Endothelial cell of umbilical vein (primary cell): ENCODE measurements at regions not wholly inside any gene's neighbourhood (a gene's known extent, or its start where the extent isn't known, plus 50 kb on each side); places are given as distances from the start of the nearest gene placed in this dataset.

Experiments used
- BruUV-seq: library from RNA; stranded (reverse); fragments of 400-500 nt; replicated peaks from 2 replicates; lab custom pipeline; 2021; lab: Mats Ljungman, UMichigan
- CTCF ChIA-PET: fragments of 300-600, 350-600 bp; sonication (Branson Sonifier 250); formaldehyde crosslinking; loops from one replicate; lab custom pipeline; 2021; ENCODE audit warnings: antibody characterized with exemption, inconsistent platforms; lab: Charles Lee
- POLR2A ChIA-PET: fragments of 300-600, 350-600 bp; sonication (Branson Sonifier 250); formaldehyde crosslinking; loops from one replicate; lab custom pipeline; 2021; ENCODE audit warnings: antibody characterized with exemption, inconsistent platforms; lab: Charles Lee
- DNase-seq: peaks from one replicate; pipeline ENCODE4 v3.0.0-alpha.2; 2011; ENCODE audit warnings: low read depth, low spot score
- FAIRE-seq: peaks from 2 replicates; lab custom pipeline; 2011; peaks lifted over from hg19 to GRCh38; lab: Jason Lieb, UNC
- H2AFZ ChIP-seq: 2 replicates; pipeline ENCODE4 v1.6.0; 2012; ENCODE audit warnings: low read depth, low read length, control low read depth, inconsistent platforms
- H3K27ac ChIP-seq: 2 replicates; pipeline ENCODE4 v1.5.1; 2011; ENCODE audit warnings: low read depth, mild to moderate bottlenecking, control low read depth, low read length, moderate library complexity; ENCODE audit not compliant: insufficient read depth
- H3K27me3 ChIP-seq, 2 experiments: 2 replicates each; pipeline versions ENCODE4 v1.6.0 to v1.6.1; 2011; ENCODE audit warnings: low read length in 2 of 2, mixed read lengths in 1 of 2; ENCODE audit not compliant: control insufficient read depth in 2 of 2, insufficient read depth in 2 of 2
- H3K36me3 ChIP-seq, 2 experiments: 2 replicates in 1 of 2; 3 replicates in 1 of 2; pipeline ENCODE4 v1.5.1; 2011; ENCODE audit warnings: low read length in 2 of 2, mild to moderate bottlenecking in 1 of 2, moderate library complexity in 1 of 2; ENCODE audit not compliant: control insufficient read depth in 2 of 2, insufficient read depth in 2 of 2; ENCODE audit errors: extremely low read depth in 1 of 2
- H3K4me1 ChIP-seq: 3 replicates; pipeline ENCODE4 v1.5.1; 2011; ENCODE audit warnings: mild to moderate bottlenecking, low read length; ENCODE audit not compliant: control insufficient read depth, insufficient read depth; ENCODE audit errors: extremely low read depth
- H3K4me2 ChIP-seq: 2 replicates; pipeline ENCODE4 v1.6.1; 2011; ENCODE audit warnings: low read length, control low read depth, mixed read lengths; ENCODE audit not compliant: insufficient read depth
- H3K4me3 ChIP-seq, 3 experiments: fragments of 200-600 bp in 1 of 3; sonication (generic), shearing (Covaris generic) in 1 of 3; replicated peaks in 1 of 3; 2 replicates each; pipeline ENCODE4 v1.5.1; 2011 to 2016; ENCODE audit warnings: control low read depth in 3 of 3, low read length in 3 of 3, mild to moderate bottlenecking in 2 of 3, inconsistent platforms in 1 of 3, low read depth in 1 of 3, moderate library complexity in 1 of 3; ENCODE audit not compliant: insufficient read depth in 1 of 3
- H3K79me2 ChIP-seq: 2 replicates; pipeline ENCODE4 v1.6.0; 2012; ENCODE audit warnings: low read length, inconsistent platforms; ENCODE audit not compliant: control insufficient read depth, insufficient read depth
- H3K9ac ChIP-seq: replicated peaks from 2 replicates; pipeline ENCODE3; 2011; ENCODE audit warnings: low read length, control low read depth; ENCODE audit not compliant: insufficient read depth; ENCODE audit errors: extremely low read depth
- H3K9me1 ChIP-seq: replicated peaks from 3 replicates; pipeline ENCODE4 v1.6.0; 2011; ENCODE audit warnings: mild to moderate bottlenecking, low read length; ENCODE audit not compliant: control insufficient read depth, insufficient read depth; ENCODE audit errors: extremely low read depth
- H3K9me3 ChIP-seq: replicated peaks from 2 replicates; pipeline ENCODE4 v1.5.1; 2012; ENCODE audit warnings: low read length, inconsistent platforms; ENCODE audit not compliant: control insufficient read depth, insufficient read depth
- H4K20me1 ChIP-seq: replicated peaks from 2 replicates; pipeline ENCODE3; 2011; ENCODE audit warnings: mild to moderate bottlenecking, low read length; ENCODE audit not compliant: control insufficient read depth, insufficient read depth; ENCODE audit errors: extremely low read depth
- CTCF ChIP-seq, 2 donors: IDR thresholded peaks; 1 replicate in 1 of 2; 2 replicates in 1 of 2; pipeline ENCODE4 v1.5.1; 2011; ENCODE audit warnings: low read length in 2 of 2, mild to moderate bottlenecking in 2 of 2, moderate library complexity in 2 of 2, control low read depth in 1 of 2, inconsistent platforms in 1 of 2, low read depth in 1 of 2; ENCODE audit not compliant: insufficient read depth in 1 of 2; ENCODE audit errors: extremely low read depth in 1 of 2
- EZH2 ChIP-seq: IDR thresholded peaks from 2 replicates; pipeline ENCODE4 v1.6.1; 2012; ENCODE audit warnings: borderline replicate concordance, low read depth, mild to moderate bottlenecking, moderate library complexity, low read length, inconsistent platforms; ENCODE audit not compliant: severe bottlenecking
- FOS ChIP-seq: IDR thresholded peaks from 2 replicates; pipeline ENCODE4 v1.6.1; 2011; ENCODE audit warnings: mild to moderate bottlenecking, low read length, moderate library complexity, borderline replicate concordance; ENCODE audit not compliant: insufficient read depth
- GATA2 ChIP-seq: IDR thresholded peaks from 2 replicates; pipeline ENCODE4 v1.7.0; 2011; ENCODE audit warnings: low read depth, mild to moderate bottlenecking, moderate library complexity, mixed read lengths, low read length; ENCODE audit not compliant: insufficient read length, insufficient read depth
- JUN ChIP-seq: IDR thresholded peaks from 2 replicates; pipeline ENCODE4 v1.6.1; 2011; ENCODE audit warnings: borderline replicate concordance, low read depth; ENCODE audit not compliant: insufficient read length, insufficient read depth
- MAX ChIP-seq: IDR thresholded peaks from 2 replicates; pipeline ENCODE4 v1.6.1; 2011; ENCODE audit not compliant: insufficient read depth, insufficient read length
- MYC ChIP-seq: IDR thresholded peaks from one replicate; pipeline ENCODE4 v1.6.1; 2011; ENCODE audit warnings: mild to moderate bottlenecking, low read depth, low read length
- POLR2A ChIP-seq: IDR thresholded peaks from 2 replicates; pipeline ENCODE4 v1.6.1; 2012; ENCODE audit warnings: low read depth, mild to moderate bottlenecking, control low read depth, low read length
- POLR2AphosphoS5 ChIP-seq: IDR thresholded peaks from 2 replicates; pipeline ENCODE4 v1.6.1; 2012; ENCODE audit warnings: low read depth, mild to moderate bottlenecking, control low read depth, low read length, moderate library complexity; ENCODE audit not compliant: insufficient read depth
- dilution Hi-C: fragments of 300-500 bp; cut with MboI; formaldehyde crosslinking; loops from one replicate; pipeline ENCODE4 v1.15.0; 2019; ENCODE audit warnings: low sequenced_read_pairs; ENCODE audit not compliant: extremely low pct_ligation_motif_present
- intact Hi-C: fragments of 100-400 bp; cut with micrococcal nuclease; formaldehyde crosslinking; loops from one replicate; pipeline ENCODE4 v1.10.0; 2022

- FAIRE-seq (no peak), DNase-seq (no peak)
- H3K36me3 ChIP-seq = no peaks in the 10 kb centered on the region
- CTCF ChIA-PET = no interaction called here
- no peaks in the 10 kb centered on the region for H3K9me1 ChIP-seq
- H3K79me2 ChIP-seq = no peaks in the 10 kb centered on the region
- H3K9ac ChIP-seq = no peak overlapping the region
- H3K4me2 ChIP-seq = no peak overlapping the region
- intact Hi-C loops (no loop called here), dilution Hi-C loops (no loop called here)
- H3K27ac ChIP-seq = no peak overlapping the region
- no peak overlapping the region for H2AFZ ChIP-seq
- no peak overlapping the region for H3K4me3 ChIP-seq
- peaks cover 3% of the 10 kb centered on the region for H3K4me1 ChIP-seq
- no TSS peak for BruUV-seq
- H4K20me1 ChIP-seq = no peaks in the 10 kb centered on the region
- H3K27me3 ChIP-seq = no peaks in the 10 kb centered on the region
- POLR2A ChIA-PET = no interaction called here
- TF ChIP-seq GATA2 (no peak), MAX (no peak), MYC (no peak), EZH2 (no peak)
- H3K9me3 ChIP-seq = no peaks in the 10 kb centered on the region
These were observed 327.5 kb upstream of the LYPLAL1 start for GRCh38 chr1:218846181-218846580.

GRCh38 chr1:218847089-218847768, 326.4 kb upstream of the LYPLAL1 start:
- TF ChIP-seq FOS (no peak), POLR2AphosphoS5 (no peak), POLR2A (no peak), MYC (no peak), JUN (no peak), EZH2 (no peak), GATA2 (no peak), CTCF (IDR thresholded peaks at IDR 0.05; ENCODE audit: extremely low read depth in 1 of 2, insufficient read depth in 1 of 2, low read depth in 1 of 2, low read length in 2 of 2) (no peak), MAX (no peak)
- intact Hi-C loops = no loop called here
- no peaks in the 10 kb centered on the region for H3K79me2 ChIP-seq
- H4K20me1 ChIP-seq = no peaks in the 10 kb centered on the region
- no peak overlapping the region for H3K4me3 ChIP-seq
- H3K9me3 ChIP-seq = no peaks in the 10 kb centered on the region
- no peak overlapping the region for H3K4me2 ChIP-seq
- H3K36me3 ChIP-seq = no peaks in the 10 kb centered on the region
- dilution Hi-C loops = no loop called here
- H3K4me1 ChIP-seq = peaks cover 3% of the 10 kb centered on the region
- H2AFZ ChIP-seq = no peak overlapping the region
- H3K9me1 ChIP-seq = no peaks in the 10 kb centered on the region
- no peaks in the 10 kb centered on the region for H3K27me3 ChIP-seq
- DNase-seq (no peak), FAIRE-seq (no peak)
- ChIA-PET POLR2A (no interaction called here), CTCF (interaction anchor here (1.1 to 1.4 kb wide), 3 partner anchors 10 to 29 kb away, joined by 3 read pairs; no protein-coding TSS in a partner anchor)
- H3K27ac ChIP-seq = no peak overlapping the region
- BruUV-seq = no TSS peak
- no peak overlapping the region for H3K9ac ChIP-seq
